ENCODE measurements at regions not wholly inside any gene's neighbourhood (a gene's known extent, or its start where the extent isn't known, plus 50 kb on each side); places are given as distances from the start of the nearest gene placed in this dataset.

GRCh38 chr9:96045811-96046210 lies 170.3 kb downstream of the ERCC6L2 start:
- TF ChIP-seq REST (IDR thresholded peaks at IDR 0.05; ENCODE audit: insufficient read depth in 1 of 2, low read depth in 2 of 2, low read length in 2 of 2): no peak
- TF ChIP-seq POLR2AphosphoS5 (IDR thresholded peaks at IDR 0.05; ENCODE audit: low read depth, low read length): no peak

Data from PFSK-1 (cell line).